Chondrocyte (in vitro differentiated cells): ENCODE measurements at regions not wholly inside any gene's neighbourhood (a gene's known extent, or its start where the extent isn't known, plus 50 kb on each side); places are given as distances from the start of the nearest gene placed in this dataset.

Experiments
- DNase-seq: peaks from one replicate; pipeline ENCODE4 v3.0.0; 2021; ENCODE audit warnings: mixed read lengths, low spot score
- H3K27ac Mint-ChIP-seq: one replicate; pipeline ENCODE4 v1.8.0; 2021; ENCODE audit warnings: mild to moderate bottlenecking, moderate library complexity, mixed read lengths; ENCODE audit not compliant: unreplicated experiment
- H3K27me3 Mint-ChIP-seq: 2 replicates; pipeline ENCODE4 v1.8.0; 2021; ENCODE audit warnings: low read depth, mixed read lengths
- H3K36me3 Mint-ChIP-seq: 2 replicates; pipeline ENCODE4 v1.8.0; 2021; ENCODE audit warnings: low read depth, mixed read lengths
- H3K4me1 Mint-ChIP-seq: 2 replicates; pipeline ENCODE4 v1.8.0; 2021; ENCODE audit warnings: low read depth, mild to moderate bottlenecking, mixed read lengths
- H3K4me3 Mint-ChIP-seq: one replicate; pipeline ENCODE4 v1.8.0; 2021; ENCODE audit warnings: mild to moderate bottlenecking, moderate library complexity, mixed read lengths; ENCODE audit not compliant: unreplicated experiment
- H3K9me3 Mint-ChIP-seq: 2 replicates; pipeline ENCODE4 v1.8.0; 2021; ENCODE audit warnings: low read depth, mixed read lengths
- CTCF ChIP-seq: fragments of 200-600 bp; sonication (generic); IDR thresholded peaks from 2 replicates; pipeline ENCODE4 v1.5.0; 2021; ENCODE audit warnings: antibody characterized with exemption, mild to moderate bottlenecking, moderate library complexity

DNA sequence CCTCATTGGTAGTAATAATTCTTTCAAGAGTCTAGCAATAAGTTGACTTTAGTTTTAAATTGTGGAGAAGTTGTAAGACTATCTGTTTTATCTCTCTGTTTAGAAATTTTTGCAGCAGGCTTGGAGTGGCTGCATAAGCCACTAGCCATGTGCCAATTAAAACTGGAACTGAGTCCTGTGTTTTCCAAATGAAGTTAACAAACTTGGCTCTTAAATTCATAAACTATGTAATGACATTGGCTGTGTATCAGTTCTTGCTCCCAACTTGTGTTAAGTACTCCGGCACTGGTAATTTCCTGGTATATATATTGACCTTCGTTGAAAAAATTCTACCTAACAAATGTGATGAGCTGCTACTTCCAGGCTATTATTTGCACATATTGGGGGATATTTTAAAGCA lies 420.4 kb downstream of the GBA3 start:
- H3K27me3 Mint-ChIP-seq, result peaks cover 15% of the 10 kb centered on the region
- H3K4me1 Mint-ChIP-seq, result no peaks in the 10 kb centered on the region
- no peaks in the 10 kb centered on the region for H3K36me3 Mint-ChIP-seq
- TF ChIP-seq CTCF, result no peak
- no peak overlapping the region for H3K27ac Mint-ChIP-seq
- no peak for DNase-seq
- no peaks in the 10 kb centered on the region for H3K9me3 Mint-ChIP-seq
- no peak overlapping the region for H3K4me3 Mint-ChIP-seq

- H3K27me3 Mint-ChIP-seq, result peaks cover 5% of the 10 kb centered on the region
- no peaks in the 10 kb centered on the region for H3K36me3 Mint-ChIP-seq
- no peak for TF ChIP-seq CTCF
- no peaks in the 10 kb centered on the region for H3K9me3 Mint-ChIP-seq
- no peak overlapping the region for H3K4me3 Mint-ChIP-seq
- H3K4me1 Mint-ChIP-seq, result no peaks in the 10 kb centered on the region
- no peak for DNase-seq
- no peak overlapping the region for H3K27ac Mint-ChIP-seq
Observed at GRCh38 chr4:23106516-23106915, 413.8 kb downstream of the GBA3 start.

GRCh38 chr4:23105759-23106370 lies 413.1 kb downstream of the GBA3 start:
- Mint-ChIP-seq H3K27ac (no peak overlapping the region), H3K27me3 (peaks cover 2% of the 10 kb centered on the region), H3K4me1 (no peaks in the 10 kb centered on the region), H3K9me3 (no peaks in the 10 kb centered on the region), H3K36me3 (no peaks in the 10 kb centered on the region), H3K4me3 (no peak overlapping the region)
- DNase-seq, result no peak
- TF ChIP-seq CTCF, result no peak

- Mint-ChIP-seq H3K9me3 (peaks cover 22% of the 10 kb centered on the region), H3K4me1 (no peaks in the 10 kb centered on the region), H3K4me3 (no peak overlapping the region), H3K27ac (no peak overlapping the region), H3K36me3 (no peaks in the 10 kb centered on the region), H3K27me3 (no peaks in the 10 kb centered on the region)
- TF ChIP-seq CTCF, result no peak
- DNase-seq, result no peak
Observed at GRCh38 chr4:23097251-23097650, 404.5 kb downstream of the GBA3 start.

DNA sequence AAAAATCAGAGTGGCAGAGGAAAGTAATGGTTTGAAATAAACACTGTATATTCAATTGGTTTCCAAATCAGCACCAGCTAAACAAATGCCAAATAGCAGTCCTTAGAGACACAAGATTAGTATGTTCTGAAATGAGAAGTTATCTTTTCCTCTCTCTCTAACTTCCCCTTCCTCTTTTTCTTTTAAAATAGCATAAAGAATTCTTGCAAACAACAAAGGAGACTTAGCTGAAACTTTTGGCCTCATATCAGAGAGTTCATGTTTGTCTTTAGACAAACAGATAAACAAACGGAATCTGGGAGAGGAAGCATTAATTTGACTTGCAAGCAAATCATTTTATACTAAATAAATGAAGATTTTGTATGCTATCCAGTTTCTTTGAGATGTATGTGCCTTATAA lies 399.0 kb downstream of the GBA3 start:
- DNase-seq, result no peak
- Mint-ChIP-seq H3K4me1 (no peaks in the 10 kb centered on the region), H3K36me3 (no peaks in the 10 kb centered on the region), H3K4me3 (no peak overlapping the region), H3K27me3 (no peaks in the 10 kb centered on the region), H3K27ac (no peak overlapping the region), H3K9me3 (peaks cover 14% of the 10 kb centered on the region)
- TF ChIP-seq CTCF, result no peak
